ENCODE measurements at regions not wholly inside any gene's neighbourhood (a gene's known extent, or its start where the extent isn't known, plus 50 kb on each side); places are given as distances from the start of the nearest gene placed in this dataset.

- DNase-seq, result no peak
Measured at GRCh38 chr9:129396365-129396708, 218.3 kb upstream of the IER5L start.

GRCh38 chr9:129395633-129396364, 217.7 kb upstream of the IER5L start:
- no peak for DNase-seq

- no peak for DNase-seq
Measured at GRCh38 chr9:129394886-129395279, 216.8 kb upstream of the IER5L start.

DNA sequence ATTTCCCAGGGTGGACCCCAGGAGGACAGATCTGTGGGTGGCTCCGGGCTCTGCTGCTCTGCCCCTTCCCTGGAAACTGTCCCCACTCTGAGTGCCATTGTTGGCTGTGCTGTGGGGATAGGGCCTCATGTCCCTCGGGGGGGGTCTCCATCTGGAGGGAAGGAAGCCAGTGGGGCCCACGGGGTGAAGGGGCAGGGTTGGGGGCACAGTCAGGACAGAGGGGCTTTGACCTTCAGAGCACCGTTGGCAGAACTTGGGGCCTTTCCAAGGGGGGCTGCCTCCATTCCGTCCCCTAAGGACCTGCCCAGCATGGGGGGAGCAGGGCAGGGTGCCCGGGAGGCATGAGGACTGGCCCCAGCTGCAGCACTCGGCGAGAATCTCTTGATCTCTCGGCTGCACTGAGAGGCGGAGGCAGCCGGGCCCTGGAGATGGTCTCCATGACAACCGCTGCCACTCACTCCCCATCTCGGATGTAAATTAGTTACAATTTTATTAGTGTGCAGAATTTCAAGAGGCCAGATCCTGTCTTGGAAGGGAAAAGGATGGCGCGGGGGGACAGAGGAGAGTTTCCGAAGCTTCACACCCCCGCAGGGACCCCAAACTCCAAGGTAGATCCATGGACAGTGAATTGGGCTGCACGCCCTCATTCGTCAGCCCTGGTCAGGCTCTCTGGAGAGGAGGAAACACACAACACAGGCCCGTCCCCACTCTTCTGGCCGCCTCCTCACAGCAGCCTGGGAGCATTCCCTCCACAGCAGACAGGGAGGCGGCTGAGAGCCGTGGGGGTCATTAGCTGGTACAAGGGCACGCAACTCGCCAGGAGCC, 216.2 kb upstream of the IER5L start:
- no peak for DNase-seq

GRCh38 chr9:129393064-129393463, 215.0 kb upstream of the IER5L start:
- DNase-seq, result no peak

DNA sequence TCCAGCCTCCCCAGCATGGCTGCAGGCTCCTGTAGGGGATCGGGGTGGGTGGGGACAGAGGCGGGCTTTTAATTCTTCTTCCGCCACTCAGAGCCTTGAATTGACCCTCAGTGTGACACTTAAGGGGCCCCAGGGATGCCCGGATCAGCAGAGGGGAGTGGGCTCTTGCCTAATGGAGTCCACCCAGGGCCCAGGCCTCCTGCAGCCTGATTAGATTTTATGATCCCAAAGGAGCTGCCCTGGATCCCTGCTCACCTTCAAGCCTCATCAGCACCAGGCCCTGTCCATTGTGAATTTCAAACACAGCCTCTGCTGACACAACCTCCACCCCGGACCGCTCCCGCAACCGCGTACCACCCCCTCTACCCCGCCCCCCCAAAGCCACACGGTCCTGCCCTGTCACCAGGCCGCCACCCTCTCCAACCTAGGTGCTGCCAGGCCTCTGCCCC, 214.1 kb upstream of the IER5L start:
- no peak for DNase-seq

- DNase-seq, result no peak
Measured at GRCh38 chr9:129391221-129391661, 213.2 kb upstream of the IER5L start.

GRCh38 chr9:129390541-129390940, 212.5 kb upstream of the IER5L start:
- no peak for DNase-seq

- DNase-seq, result no peak
Measured at GRCh38 chr9:129387822-129388221, 209.8 kb upstream of the IER5L start.

DNA sequence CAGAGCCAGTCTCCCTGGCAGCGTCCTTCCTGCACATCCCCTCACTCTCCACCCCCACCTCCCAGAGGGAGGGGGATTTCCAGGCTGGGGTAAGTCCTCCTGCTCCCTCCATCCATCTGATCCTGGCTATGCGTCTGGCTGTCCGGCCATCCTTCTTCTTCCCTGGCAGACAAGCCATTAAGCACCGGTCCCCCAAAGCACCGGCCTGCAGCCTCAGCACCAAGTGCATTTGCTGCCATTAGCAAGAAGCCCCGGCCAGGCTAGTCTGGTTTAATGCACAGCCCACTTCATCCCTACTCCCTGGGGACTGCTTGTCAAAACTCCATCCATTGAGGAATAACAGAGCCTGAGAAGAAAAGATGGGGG, 208.7 kb upstream of the IER5L start:
- no peak for DNase-seq

DNA sequence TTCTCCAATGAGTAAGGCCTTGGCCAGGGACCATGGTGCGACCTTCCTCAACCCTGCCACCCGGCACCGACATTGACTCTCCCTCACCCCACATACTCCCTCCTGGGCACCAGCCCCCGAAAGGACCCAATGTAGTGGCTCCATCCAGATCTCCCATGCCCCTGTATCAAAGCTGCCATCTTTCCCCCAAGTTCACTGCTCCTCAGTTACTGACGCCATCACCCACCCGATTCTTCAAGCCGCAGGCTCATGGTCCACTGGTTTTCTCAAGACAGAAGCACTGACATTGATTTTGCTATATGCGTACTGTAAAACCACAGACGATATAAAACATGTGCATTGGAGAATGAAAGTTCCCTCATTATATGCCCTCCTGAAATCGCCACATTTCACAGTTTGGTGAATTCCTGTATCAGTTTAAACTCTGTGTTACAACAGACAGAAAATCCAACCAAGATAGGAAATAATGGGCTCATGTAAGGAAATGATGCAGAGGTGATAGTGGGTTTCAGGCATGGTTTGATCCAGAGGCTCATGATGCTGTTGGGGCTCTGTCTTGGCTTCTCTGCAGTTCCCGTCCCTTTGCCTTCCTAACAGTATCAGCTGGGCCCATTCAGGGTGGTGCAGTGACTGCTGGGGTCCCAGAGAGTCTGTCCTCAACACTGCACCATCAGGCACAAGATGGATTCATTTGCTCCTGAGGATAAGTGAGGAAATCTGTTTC, 207.3 kb upstream of the IER5L start:
- DNase-seq, result no peak

DNA sequence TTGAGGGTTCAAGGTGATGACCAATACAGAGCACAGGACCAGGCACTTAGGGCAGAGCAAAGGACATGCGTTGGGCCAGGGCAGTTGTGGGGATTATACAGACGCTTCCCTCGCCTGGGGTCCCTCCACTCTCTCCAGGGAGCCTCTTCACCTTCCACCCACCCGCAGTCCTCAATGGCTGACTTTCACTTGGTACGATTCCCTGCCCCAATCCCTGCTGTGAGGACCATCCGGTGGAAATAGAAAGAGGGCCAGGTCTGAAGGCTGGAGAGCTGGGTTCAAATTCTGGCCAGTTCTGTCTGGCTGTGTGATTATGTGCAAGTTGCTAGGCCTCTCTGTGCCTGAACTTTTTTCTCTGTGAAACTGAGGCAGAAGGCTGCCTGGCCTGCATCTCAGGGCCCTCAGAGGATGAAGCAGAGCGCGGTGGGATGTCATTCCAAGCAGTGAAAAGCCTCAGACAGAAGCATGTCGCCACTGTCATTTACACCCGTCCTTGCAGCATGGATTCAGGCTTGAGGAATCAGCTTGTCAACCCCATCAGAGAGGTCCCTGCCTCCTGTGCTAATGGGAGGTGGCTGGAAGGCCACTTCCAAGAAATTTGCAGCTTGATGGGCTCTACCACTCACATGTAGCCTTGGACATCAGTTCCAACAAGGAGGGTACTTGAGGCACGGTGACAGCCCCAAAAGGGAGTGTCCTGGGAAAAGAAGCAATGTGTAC, 206.6 kb upstream of the IER5L start:
- no peak for DNase-seq

GRCh38 chr9:129383561-129384490, 205.8 kb upstream of the IER5L start:
- peak; percentile 70 for DNase-seq

DNA sequence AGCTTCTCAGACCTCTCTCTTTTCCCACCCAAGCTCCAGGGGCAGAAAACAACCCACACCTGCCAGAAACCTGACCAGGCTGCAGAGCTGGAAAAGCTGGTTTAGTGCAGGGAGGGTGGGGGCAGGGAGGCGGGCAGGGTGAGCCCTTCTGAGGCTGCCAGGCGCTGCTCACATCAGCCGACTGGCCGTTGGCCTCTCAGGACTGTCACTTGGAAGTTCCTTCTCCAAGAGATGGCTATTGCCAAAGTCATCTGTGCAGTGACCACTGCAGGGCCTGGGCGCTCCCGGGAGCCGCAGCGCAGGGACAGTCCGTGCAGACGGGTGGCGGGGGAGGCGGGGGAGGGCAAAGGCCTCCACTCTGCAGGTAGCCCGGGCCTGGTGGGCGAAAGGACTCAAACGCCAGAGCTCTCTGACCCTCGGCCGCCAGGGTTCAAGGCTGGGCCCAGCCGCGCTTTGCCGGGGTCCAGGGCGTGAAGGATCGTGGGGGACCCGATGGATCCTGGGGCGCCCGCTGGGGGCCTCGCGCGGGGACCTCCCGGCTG, 205.0 kb upstream of the IER5L start:
- DNase-seq, result no peak

- DNase-seq, result no peak
Measured at GRCh38 chr9:129382281-129383018, 204.4 kb upstream of the IER5L start.

- DNase-seq, result no peak
Measured at GRCh38 chr9:129381481-129381957, 203.5 kb upstream of the IER5L start.

DNA sequence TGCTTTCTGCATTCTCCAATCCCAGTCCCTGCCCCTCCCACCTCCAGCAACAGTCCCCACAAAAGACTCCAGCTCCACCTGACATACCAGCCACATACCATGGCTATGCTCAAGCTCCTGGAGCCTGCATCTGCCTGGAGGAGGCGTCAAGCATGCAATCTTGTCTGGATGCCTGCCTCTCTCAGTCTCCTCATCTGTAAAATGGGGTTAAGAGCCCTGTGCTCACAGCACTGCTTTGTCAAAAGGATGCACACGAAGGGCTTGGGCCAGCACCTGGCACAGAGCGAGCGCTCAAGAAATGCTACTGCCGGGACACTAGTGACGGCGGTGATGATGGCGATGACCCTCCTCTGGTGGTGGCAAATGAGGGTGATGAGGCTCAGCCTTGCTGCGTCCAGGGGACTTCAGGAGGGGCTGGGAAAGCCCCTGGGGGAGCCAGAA, 202.9 kb upstream of the IER5L start:
- DNase-seq, result no peak

GRCh38 chr9:129379886-129380285, 201.8 kb upstream of the IER5L start:
- no peak for DNase-seq

DNA sequence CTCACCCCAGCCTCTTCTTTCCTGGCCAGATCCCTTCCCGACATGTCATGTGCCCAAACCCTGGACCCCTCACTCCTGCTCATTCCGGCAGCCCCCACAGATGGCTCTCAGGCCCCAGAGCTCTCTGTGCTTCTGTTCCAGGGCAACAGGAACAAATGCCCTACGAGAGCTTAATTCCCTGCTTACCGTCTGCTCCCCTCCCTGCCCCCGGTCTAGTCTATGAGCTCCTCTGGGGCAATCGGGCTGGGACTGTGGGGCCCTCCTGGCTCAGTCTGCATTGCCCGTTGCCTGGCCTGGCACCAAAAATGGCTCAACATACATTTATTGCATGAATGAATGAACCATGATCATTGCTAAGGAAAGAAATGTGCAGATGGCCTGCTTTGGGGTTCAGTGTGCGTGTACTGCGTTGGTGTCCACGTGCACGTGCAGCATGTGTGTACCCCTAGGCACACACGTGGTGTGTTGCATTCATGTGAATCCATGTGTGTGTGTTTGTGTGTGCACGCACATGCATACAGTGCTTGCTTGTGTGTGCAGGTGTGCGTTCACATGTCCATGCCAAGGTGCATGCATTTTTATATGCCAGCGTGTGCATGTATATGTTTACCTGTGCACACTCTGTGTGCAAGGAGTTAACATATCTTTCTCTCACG, 201.2 kb upstream of the IER5L start:
- DNase-seq, result no peak

All from stimulated activated CD8-positive, alpha-beta memory T cell treated with anti-CD3 and anti-CD28 coated beads, Interleukin-4, amount 100 ng/mL, for 48 hours (primary cell).